Common myeloid progenitor, CD34-positive (primary cell): ENCODE measurements at regions not wholly inside any gene's neighbourhood (a gene's known extent, or its start where the extent isn't known, plus 50 kb on each side); places are given as distances from the start of the nearest gene placed in this dataset.
"Not testable (repeated sequence)": the region's sequence is repeated elsewhere in the genome, so short reads cannot be mapped to it uniquely, and the experiment has no call there.

Experiments used
- CTCF ChIA-PET: fragments of 350-600 bp; sonication (Branson Sonifier 250); formaldehyde crosslinking; loops from one replicate; lab custom pipeline; 2021; ENCODE audit warnings: antibody characterized with exemption; lab: Charles Lee
- POLR2A ChIA-PET: fragments of 350-600 bp; sonication (Branson Sonifier 250); formaldehyde crosslinking; loops from one replicate; lab custom pipeline; 2021; ENCODE audit warnings: antibody characterized with exemption; lab: Charles Lee
- DNase-seq, 3 donors: peaks; one replicate each; pipeline versions ENCODE4 v3.0.0 to v3.0.0-alpha.2; 2013
- H3K27ac ChIP-seq, 2 experiments: 1 replicate in 1 of 2; 2 replicates in 1 of 2; pipeline ENCODE4 v1.7.0; 2013; ENCODE audit warnings: inconsistent platforms in 2 of 2, low read length in 2 of 2, mild to moderate bottlenecking in 2 of 2, low read depth in 1 of 2, moderate library complexity in 1 of 2; ENCODE audit not compliant: severe bottlenecking in 2 of 2, insufficient read depth in 1 of 2, poor library complexity in 1 of 2
- H3K27me3 ChIP-seq, 5 experiments: replicated peaks in 2 of 5; 1 replicate in 3 of 5; 2 replicates in 2 of 5; pipeline versions ENCODE4 v1.6.1 to v1.7.0; 2013; ENCODE audit warnings: low read length in 4 of 5, mild to moderate bottlenecking in 2 of 5, moderate library complexity in 2 of 5, inconsistent platforms in 1 of 5; ENCODE audit not compliant: insufficient read depth in 5 of 5, control insufficient read depth in 4 of 5
- H3K36me3 ChIP-seq, 4 experiments: 1 replicate in 2 of 4; 2 replicates in 2 of 4; pipeline versions ENCODE4 v1.6.1 to v1.7.0; 2013; ENCODE audit warnings: low read length in 3 of 4, control low read depth in 1 of 4, mild to moderate bottlenecking in 1 of 4; ENCODE audit not compliant: control insufficient read depth in 4 of 4, insufficient read depth in 4 of 4
- H3K4me1 ChIP-seq, 4 experiments: 1 replicate in 3 of 4; 2 replicates in 1 of 4; pipeline versions ENCODE4 v1.6.1 to v1.7.1; 2013; ENCODE audit warnings: low read length in 3 of 4, mild to moderate bottlenecking in 3 of 4, control low read depth in 1 of 4, inconsistent platforms in 1 of 4, moderate library complexity in 1 of 4; ENCODE audit not compliant: control insufficient read depth in 4 of 4, insufficient read depth in 4 of 4; ENCODE audit errors: control extremely low read depth in 1 of 4
- H3K4me3 ChIP-seq, 7 experiments: 1 replicate in 4 of 7; 2 replicates in 3 of 7; pipeline versions ENCODE4 v1.5.1 to v1.7.0; 2013; ENCODE audit warnings: mild to moderate bottlenecking in 7 of 7, low read length in 6 of 7, moderate library complexity in 6 of 7, inconsistent platforms in 2 of 7, low read depth in 2 of 7, control low read depth in 1 of 7; ENCODE audit not compliant: insufficient read depth in 4 of 7, control insufficient read depth in 1 of 7; ENCODE audit errors: extremely low read depth in 1 of 7
- H3K9me3 ChIP-seq, 5 experiments: 1 replicate in 4 of 5; 2 replicates in 1 of 5; pipeline versions ENCODE4 v1.6.1 to v1.7.1; 2013; ENCODE audit warnings: low read length in 4 of 5, mild to moderate bottlenecking in 2 of 5, inconsistent platforms in 1 of 5, low read depth in 1 of 5, moderate library complexity in 1 of 5; ENCODE audit not compliant: control insufficient read depth in 4 of 5, insufficient read depth in 2 of 5; ENCODE audit errors: control extremely low read depth in 1 of 5
- WGBS: methylation state at CpG from one replicate; pipeline ENCODE4 v1.1.5; 2013; ENCODE audit not compliant: insufficient coverage; 5-methylcytosine and 5-hydroxymethylcytosine counted together

- H3K27ac ChIP-seq: no peak overlapping the region
- H3K4me3 ChIP-seq: no peak overlapping the region
- POLR2A ChIA-PET: no interaction called here
- WGBS: 68% methylated on average over 8 of the region's 8 CpGs
- H3K9me3 ChIP-seq: no peaks in the 10 kb centered on the region
- peak in 2 of 3 donors; percentile 29 to 51 for DNase-seq
- no peaks in the 10 kb centered on the region for H3K27me3 ChIP-seq
- CTCF ChIA-PET: no interaction called here
- no peaks in the 10 kb centered on the region for H3K4me1 ChIP-seq
- no peaks in the 10 kb centered on the region for H3K36me3 ChIP-seq
These were observed 138.3 kb upstream of the TPM1 start for GRCh38 chr15:62904041-62904910.

- Histone ChIP-seq H3K9me3 (no peaks in the 10 kb centered on the region), H3K4me3 (no peak overlapping the region), H3K36me3 (no peaks in the 10 kb centered on the region), H3K27ac (no peak overlapping the region), H3K27me3 (peaks cover 0 to 2% (median 0%) of the 10 kb centered on the region in 5 experiments), H3K4me1 (no peaks in the 10 kb centered on the region)
- no peak for DNase-seq
- POLR2A ChIA-PET: no interaction called here
- CTCF ChIA-PET: no interaction called here
- 100% methylated on average over 3 of the region's 6 CpGs for WGBS
These were observed 135.9 kb upstream of the TPM1 start for GRCh38 chr15:62906627-62907026.

GRCh38 chr15:62907275-62907674, 135.3 kb upstream of the TPM1 start:
- Histone ChIP-seq H3K4me1 (no peaks in the 10 kb centered on the region), H3K9me3 (no peaks in the 10 kb centered on the region), H3K36me3 (no peaks in the 10 kb centered on the region), H3K4me3 (no peak overlapping the region), H3K27ac (no peak overlapping the region), H3K27me3 (peaks cover 0 to 2% (median 0%) of the 10 kb centered on the region in 5 experiments)
- 100% methylated on average over 8 of the region's 8 CpGs for WGBS
- ChIA-PET POLR2A (interaction anchor here (0.6 kb wide), 1 partner anchor 87 kb away, joined by 3 read pairs; no protein-coding TSS in a partner anchor), CTCF (no interaction called here)
- DNase-seq: no peak

- CTCF ChIA-PET, H3K4me1 ChIP-seq, H3K36me3 ChIP-seq, H3K9me3 ChIP-seq, H3K4me3 ChIP-seq, H3K27ac ChIP-seq, H3K27me3 ChIP-seq, POLR2A ChIA-PET, DNase-seq: not testable (repeated sequence)
- WGBS: 85% methylated on average over 5 of the region's 5 CpGs
These were observed 134.2 kb upstream of the TPM1 start for GRCh38 chr15:62908341-62908740.

GRCh38 chr15:62909257-62909656, 133.3 kb upstream of the TPM1 start:
- Histone ChIP-seq H3K27me3 (peaks cover 0 to 2% (median 0%) of the 10 kb centered on the region in 5 experiments), H3K36me3 (no peaks in the 10 kb centered on the region), H3K4me1 (no peaks in the 10 kb centered on the region), H3K27ac (no peak overlapping the region), H3K4me3 (no peak overlapping the region), H3K9me3 (no peaks in the 10 kb centered on the region)
- WGBS: 100% methylated on average over 2 of the region's 3 CpGs
- POLR2A ChIA-PET: no interaction called here
- CTCF ChIA-PET: no interaction called here
- DNase-seq: no peak

GRCh38 chr15:62912282-62912681, 130.3 kb upstream of the TPM1 start:
- H3K27me3 ChIP-seq: peaks cover 0 to 2% (median 0%) of the 10 kb centered on the region in 5 experiments
- H3K4me3 ChIP-seq: no peak overlapping the region
- no peaks in the 10 kb centered on the region for H3K36me3 ChIP-seq
- POLR2A ChIA-PET: no interaction called here
- H3K4me1 ChIP-seq: no peaks in the 10 kb centered on the region
- no peak overlapping the region for H3K27ac ChIP-seq
- no peak for DNase-seq
- CTCF ChIA-PET: no interaction called here
- WGBS: 100% methylated on average over 1 of the region's 3 CpGs
- no peaks in the 10 kb centered on the region for H3K9me3 ChIP-seq

- Histone ChIP-seq H3K27ac (no peak overlapping the region), H3K4me1 (no peaks in the 10 kb centered on the region), H3K27me3 (peaks cover 0 to 2% (median 0%) of the 10 kb centered on the region in 5 experiments), H3K36me3 (no peaks in the 10 kb centered on the region), H3K4me3 (no peak overlapping the region), H3K9me3 (no peaks in the 10 kb centered on the region)
- 97% methylated on average over 4 of the region's 5 CpGs for WGBS
- no peak for DNase-seq
- ChIA-PET CTCF (no interaction called here), POLR2A (no interaction called here)
These were observed 129.7 kb upstream of the TPM1 start for GRCh38 chr15:62912808-62913207.
